ENCODE measurements at regions not wholly inside any gene's neighbourhood (a gene's known extent, or its start where the extent isn't known, plus 50 kb on each side); places are given as distances from the start of the nearest gene placed in this dataset.

- TF ChIP-seq CTCF (conservative IDR thresholded peaks at IDR 0.05; ENCODE audit: low read depth in 2 of 2) (no peak), POLR2AphosphoS5 (IDR thresholded peaks at IDR 0.05; ENCODE audit: low read depth) (no peak), CREB1 (CRISPR knock-in tag; IDR thresholded peaks at IDR 0.05; ENCODE audit: low read depth) (no peak), EZH2 (IDR thresholded peaks at IDR 0.05; ENCODE audit: low read depth, unreplicated experiment) (no peak), ZNF331 (CRISPR knock-in tag; IDR thresholded peaks at IDR 0.05; ENCODE audit: low read depth) (no peak)
These were observed 472.2 kb downstream of the INSC start for GRCh38 chr11:15586741-15587473.
